LHCN-M2 (cell line): ENCODE measurements at regions not wholly inside any gene's neighbourhood (a gene's known extent, or its start where the extent isn't known, plus 50 kb on each side); places are given as distances from the start of the nearest gene placed in this dataset.

ENCODE experiments used
- DNase-seq: peaks from one replicate; pipeline ENCODE4 v3.0.0-alpha.2; 2012; ENCODE audit warnings: low read depth

DNA sequence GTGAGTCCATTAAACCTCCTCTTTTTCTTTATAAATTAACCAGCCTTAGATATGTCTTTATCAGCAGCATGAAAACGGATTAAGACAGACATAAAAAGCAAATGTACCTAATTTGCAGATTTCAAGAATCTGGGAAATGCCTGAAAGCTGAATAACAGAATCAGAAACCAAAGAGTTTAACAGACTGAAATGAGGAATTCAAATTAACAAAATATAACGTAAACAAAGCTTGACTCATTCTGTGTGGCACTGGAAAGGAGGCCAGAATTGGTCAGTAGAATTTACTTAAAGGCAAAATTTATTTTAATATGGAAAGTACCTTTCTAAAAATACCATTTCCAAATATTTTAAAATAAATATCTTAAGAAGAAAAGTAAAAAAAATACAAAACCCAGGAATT, 540.6 kb upstream of the HTR2A start:
- peak; percentile 42 for DNase-seq

DNA sequence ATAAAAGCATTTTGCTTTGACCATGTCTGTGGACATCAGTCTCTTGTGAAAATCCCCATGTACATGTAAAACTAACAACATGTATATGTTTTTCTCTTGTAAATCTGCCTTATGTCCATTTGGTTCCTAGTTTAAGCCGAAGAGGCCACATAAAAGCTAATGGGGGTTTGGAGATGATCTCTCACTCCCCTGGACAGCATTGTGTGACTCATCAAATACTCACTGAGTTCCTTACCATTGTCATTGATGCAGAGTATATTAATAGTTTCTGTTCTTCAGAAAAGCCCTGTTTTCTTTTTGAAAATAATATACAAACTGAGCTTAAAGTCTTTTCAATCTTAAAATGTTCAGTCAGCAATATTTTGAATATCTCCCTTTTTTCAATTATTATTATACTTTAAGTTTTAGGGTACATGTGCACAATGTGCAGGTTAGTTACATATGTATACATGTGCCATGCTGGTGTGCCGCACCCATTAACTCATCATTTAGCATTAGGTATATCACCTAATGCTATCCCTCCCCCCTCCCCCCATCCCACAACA, 536.7 kb upstream of the HTR2A start:
- DNase-seq, result peak; percentile 63

DNA sequence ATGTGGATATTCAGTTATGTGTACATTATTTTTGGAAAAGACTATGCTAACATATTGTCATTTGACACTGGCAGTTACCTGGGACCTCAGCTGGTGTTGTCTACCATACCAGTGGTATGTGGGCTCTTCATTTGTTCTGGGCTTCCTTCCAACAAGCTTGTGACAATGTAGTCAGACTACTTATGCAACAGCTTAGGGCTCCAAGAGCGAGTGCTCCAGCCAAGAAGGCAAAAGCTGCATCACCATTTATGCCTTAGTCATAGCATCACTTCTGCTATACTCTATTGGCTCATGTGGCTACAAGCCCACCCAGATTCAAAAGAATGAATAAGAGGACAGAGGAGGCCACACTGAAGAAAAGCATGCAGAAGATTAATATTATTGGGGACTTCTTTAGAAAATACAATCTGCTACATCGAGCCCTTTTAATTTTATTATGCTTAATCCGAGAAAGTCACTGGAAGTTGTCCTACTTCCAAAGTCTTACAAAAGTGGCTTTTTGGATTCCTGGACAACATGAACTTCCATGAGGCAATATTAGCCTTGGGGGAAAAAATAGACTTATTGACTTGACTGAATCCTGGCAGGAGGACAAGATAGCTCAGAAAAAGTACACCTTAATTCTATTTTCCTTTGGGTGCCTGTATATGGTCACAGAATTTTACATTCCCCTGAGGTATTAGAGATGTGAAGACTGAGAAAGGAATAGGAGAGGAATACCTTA, 529.4 kb upstream of the HTR2A start:
- DNase-seq, result peak; percentile 91

DNA sequence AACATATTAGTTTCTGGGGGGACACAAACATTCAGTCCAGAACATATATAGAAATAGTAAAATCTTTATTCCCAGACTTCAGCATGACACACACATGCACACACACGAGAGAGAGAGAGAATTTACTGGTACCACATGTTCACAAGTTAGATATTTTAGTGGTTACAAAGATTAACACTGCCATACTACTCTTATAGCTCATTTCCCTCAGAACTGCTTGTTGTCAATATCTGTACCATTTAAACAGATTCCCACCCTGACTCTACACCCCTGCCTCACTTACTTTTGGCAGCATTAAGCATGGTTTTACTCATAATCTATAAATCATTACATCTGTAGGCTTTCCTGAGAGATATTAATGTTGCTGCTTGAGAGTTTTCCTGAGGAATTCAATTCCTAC, 524.7 kb upstream of the HTR2A start:
- no peak for DNase-seq

DNA sequence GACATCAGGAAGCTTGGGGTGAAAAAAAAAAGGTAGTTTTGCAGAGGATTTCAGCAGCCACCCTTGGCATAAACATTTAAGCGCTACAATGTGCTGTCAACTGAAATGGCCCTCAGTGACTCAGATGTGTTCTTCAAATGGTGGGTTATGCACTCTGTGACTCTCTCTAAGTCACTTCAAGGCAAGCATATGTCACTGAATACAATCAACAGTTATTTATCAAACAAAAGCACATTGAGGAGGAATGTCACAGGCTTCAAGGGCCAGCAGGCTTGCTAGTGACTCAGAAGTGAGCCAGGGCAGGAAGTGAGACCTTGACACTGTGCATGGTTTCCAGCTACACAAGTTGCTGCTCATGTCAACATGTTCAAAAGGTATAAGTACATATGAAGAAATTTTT, 523.7 kb upstream of the HTR2A start:
- DNase-seq, result peak; percentile 38

DNA sequence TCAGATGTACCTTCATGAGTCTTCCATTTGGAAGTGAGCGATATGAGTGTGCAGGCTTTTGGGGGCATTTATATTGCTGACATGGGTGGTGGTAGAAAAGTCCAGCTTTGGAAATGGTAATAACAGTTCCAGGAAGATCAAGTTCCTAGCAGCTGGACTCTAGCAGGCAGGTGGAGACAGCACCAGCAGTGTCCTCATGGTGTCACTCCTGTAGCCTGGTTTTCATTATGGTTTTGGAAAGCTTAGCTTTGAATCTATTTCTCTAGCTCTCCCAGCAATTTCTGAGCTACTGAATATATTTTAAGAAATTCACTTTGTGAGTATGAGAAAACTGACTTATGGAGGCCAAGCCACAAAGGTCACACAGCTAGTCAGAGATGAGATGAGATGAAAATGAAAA, 523.2 kb upstream of the HTR2A start:
- peak; percentile 41 for DNase-seq

DNA sequence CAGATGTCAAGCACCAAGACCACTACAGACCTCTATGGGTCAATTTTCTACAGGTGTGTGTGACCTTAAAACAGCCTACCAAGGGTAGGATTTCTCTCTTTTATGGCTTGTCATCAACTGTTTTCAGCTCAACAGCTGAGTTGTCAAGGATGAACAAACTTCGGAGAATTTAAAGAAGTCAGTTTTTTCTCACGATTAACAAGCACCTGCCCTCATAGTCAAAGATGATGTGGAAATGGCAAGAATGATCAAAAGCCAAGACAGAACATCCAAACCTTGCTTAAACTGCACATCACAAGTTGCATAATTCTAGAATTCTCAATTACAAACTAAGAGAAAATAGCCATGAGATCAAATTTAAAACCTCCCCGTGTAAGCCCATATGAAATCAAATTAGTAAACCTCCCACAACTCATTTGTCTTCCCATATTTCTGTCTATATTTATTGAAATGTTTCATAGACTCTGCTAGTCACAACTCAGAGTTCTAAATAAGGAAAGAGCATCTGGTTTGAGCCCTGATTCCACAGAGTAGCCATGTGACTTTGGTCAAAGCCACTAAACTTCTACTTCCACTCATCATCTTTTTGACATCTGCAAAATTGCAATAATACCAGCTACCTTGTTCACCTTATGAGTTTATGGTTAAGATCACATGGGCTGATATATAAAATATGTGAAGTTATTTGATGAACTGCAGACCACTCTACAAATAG, 521.5 kb upstream of the HTR2A start:
- DNase-seq, result no peak

DNA sequence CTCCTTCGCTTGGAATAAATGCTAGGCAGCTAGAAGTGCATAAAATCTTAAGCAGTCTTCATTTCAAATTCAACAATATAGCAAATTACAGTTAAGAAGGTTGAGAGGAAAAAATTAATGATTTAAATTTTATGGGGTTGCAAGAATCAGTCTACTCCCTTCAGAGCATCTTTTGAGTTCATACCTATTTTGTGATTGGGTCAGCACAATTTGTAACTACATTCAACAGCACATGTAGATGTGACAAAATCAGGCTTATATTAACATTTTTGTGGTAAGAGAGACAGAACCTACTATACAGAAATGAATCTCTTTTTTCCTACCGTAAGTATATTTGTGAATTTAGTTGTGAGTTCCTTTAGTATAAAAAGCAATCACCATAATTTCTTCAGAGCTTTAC, 520.6 kb upstream of the HTR2A start:
- no peak for DNase-seq

DNA sequence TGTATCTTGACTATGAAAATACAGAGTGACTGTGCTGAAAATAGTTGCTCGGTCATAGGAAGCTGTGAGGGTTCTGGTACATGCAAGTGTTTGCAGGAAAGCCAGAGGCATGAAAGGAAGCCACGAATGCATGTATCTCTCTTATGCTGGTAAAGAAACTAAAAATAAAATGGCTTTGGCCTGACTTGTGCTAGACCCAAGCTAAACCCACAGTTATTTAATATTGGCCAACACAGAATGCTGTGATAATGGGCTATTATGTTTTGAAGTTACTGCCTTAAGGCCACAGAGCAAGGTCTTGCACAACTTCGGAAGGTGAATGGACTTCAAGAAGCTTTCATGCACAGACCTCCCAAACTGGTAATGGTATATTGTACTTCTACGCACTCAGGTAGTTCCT, 518.2 kb upstream of the HTR2A start:
- no peak for DNase-seq

DNA sequence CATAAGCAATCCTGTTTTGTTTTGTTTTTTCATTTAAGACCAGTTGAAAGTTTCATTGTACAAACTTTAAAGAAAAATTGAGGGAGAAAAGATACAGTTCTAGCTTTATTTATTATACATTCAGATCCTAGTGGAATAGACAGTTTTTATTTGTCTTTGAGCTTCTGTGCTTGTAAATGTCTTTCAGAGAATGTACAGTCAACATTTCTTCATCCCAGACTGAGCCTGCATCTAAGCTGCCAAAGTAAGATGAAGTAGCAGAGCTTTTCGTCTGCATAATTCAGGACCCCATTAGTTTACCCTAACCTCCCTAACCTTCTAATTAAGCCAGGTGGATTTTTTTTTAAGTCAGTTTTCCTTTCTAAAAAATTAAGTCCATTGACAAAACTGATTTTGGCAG, 516.7 kb upstream of the HTR2A start:
- DNase-seq, result no peak

DNA sequence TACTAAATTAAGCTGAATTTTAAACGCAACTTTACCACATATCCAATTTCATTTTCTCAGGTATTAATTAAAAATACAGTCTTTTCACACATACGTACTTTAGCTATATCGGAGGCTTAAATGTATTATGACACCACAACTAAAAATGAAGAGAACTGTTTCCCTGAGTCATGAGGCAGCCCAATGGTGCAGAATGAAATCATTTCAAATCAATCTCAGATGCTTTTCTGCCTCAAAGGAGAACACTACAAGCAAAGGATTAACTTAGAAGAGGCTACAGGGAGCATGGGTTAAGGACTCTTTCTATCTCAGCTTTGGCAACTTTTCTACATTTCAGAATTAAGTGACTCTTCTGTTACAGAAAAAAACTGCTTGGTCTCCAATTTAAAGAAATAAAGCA, 516.3 kb upstream of the HTR2A start:
- peak; percentile 28 for DNase-seq

DNA sequence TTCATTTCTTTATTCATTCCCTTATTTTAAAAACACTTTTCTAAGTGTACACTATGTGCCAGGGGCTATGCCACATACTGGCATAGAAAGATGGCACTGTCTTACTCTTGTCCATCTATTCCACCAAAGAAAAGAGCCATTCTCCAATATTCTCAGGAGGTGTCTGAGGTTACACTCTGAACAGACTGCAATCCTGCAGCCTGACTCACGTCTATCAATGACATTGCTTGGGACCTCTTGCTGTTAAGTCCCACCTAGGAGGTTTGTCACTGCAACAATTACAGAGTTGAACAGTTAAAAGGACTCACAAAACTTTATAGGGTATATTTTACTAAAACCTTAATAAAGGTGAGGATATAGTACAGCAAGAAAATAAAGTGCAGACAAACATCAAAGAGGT, 512.9 kb upstream of the HTR2A start:
- DNase-seq, result no peak

DNA sequence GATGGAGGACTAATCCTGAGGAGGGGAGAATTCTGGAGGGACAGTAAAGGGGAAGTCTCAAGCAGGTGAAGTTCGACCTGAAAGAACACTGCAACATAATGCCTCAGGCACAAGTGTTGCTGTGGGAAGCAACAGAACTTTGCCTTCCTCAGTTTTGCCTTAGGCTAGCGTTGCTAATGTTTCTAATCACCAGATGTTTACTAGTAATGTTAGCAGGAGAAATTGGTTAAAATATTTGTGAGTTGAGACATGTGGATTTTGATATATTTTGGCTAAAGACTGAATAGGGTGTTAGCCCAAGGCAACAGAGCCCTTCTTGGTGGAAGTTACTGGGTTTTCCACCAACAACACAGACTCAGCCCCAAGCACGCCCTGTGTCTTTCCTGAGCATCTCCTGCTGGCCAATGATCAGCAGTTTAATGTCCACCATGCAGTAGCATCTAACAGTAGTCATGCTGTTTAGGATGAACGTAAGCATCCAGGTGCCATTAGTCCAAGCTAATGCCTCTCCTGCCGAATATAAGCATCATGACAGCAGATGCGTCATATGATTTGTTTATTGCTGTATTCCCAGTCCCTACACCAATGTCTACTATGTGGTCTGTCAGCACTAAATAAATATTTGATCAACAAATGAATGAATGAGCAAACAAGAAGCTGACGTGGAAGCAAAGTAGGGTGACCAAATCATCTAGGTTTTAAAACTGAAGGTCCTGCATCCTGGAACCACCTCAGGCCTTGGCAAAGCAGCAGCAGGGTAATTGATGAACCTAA, 511.9 kb upstream of the HTR2A start:
- DNase-seq, result no peak

DNA sequence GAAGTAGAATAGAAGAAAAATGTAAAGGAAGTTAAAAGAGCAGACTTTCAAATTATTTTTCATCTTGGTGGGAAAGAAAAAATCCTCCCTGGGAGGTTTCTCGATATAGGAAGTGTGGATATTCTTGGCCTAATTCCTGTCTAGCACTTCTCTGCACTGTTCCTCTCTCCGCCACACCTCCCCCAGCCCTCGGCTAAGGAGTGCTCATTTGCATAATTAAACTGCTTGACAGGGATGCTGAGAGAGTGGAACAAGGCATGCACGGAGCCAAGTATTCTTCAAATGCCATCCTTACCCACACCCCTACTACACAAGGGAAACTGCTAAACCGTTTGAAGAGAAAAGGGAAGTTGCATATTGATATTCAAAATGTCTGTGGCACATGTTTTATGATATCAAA, 511.0 kb upstream of the HTR2A start:
- DNase-seq, result no peak

DNA sequence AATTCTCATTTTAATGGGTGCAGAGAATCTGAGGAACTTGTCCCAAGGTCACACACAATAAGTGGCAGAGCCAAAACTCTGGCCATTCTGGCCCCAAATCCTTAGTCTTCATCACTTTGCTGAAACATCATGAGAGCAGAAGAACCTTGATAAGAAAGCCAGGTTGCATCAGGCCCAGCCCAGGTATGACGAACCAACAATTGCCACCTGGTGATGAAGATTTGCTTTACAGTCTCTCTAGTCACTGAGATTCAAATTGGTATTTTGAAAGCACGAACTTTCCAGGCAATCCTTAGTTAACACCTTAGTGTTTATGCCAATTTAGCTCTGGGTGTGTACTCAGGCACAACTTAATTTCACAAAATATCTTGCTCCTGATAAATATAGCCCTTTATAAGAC, 502.7 kb upstream of the HTR2A start:
- no peak for DNase-seq

DNA sequence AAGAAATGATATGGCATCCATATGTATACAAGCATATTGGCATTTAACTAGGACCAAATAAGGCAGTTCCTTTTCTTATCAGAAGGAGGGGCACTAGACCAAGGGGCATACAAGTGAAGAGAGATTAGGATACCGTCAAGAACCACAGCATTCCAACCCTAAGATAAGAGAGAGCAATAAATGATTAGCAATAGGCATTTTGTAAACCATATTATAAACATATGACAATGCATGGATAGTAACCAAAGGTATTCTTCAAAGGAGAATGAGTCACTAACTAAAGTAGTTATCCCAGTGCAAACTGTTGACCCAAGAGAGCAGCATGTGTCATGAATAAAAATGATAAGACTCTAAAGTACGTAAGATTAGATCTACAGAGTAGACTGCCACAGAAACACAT, 500.9 kb upstream of the HTR2A start:
- peak; percentile 40 for DNase-seq

DNA sequence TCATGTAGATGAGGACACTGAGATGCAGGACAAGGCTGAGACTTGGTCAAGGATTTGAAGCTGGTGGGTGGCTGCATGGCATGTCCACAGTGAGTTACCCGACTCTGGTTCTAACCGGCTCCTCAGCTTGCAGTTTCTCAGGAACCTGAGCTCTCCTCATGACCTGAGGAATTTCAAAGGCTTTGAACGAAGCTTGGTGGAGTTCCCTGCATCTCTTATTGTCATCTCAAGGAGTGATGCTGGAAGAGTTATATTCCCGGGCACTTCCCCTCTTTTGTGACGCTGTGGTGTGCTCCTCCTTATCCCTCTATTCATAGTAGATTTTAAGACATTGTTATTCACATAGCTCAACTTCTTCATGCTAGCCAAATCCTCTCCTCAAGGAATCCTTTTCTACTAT, 500.1 kb upstream of the HTR2A start:
- DNase-seq, result no peak

DNA sequence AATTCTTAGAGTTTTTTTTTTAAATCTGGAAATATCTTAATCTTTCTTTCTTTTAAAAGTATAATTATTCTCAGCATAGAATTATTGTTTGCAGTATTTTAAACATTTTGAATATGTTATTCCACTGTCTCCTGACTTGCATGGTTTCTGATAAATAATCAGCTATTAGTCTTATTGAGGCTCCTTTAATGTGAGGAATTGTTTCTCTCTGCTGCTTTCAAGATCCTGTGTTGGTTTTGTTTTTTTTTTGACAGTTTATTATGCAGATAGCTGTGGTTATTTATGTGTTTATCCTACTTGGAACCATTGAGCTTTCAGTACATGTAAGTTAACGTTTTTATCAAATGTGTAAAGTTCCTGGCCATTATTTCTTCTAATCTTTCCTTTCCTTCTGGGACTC, 477.9 kb upstream of the HTR2A start:
- no peak for DNase-seq

DNA sequence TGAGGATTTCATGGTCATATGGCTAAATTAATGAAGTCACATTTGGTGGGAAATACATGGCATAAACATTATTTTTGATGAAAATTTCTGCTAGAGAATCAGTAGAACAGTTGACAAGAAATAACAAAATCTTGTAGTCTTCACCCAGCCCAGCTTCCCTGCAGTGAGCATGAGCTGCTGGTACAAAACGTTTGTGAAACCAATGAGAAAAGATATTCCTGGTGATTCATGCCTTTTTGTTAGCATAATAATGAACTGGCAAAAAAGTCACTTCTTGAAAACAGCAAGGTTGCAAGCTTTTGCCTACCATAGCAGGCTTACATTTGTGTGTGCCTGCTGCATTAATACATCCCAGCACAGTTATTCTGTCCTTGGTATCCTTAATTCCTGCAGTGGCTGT, 475.9 kb upstream of the HTR2A start:
- DNase-seq, result no peak

DNA sequence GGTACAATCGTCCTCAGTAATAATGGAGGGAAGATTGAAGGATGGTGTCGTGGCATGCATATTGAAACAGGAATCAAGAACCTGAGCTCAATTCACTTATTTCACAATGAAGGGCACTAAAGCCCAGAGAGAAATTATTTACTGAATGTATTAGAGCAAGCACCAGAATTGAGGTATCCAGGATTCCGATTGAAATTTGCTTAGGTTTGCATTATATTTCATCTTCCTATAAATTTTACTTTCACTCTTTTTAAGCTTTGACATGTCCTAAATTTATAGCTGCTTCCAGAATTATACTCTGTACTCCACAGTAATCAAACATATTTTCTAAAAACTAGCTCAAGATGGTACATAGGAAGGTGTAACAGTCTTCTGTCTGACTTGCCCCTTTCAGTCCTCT, 454.9 kb upstream of the HTR2A start:
- DNase-seq, result no peak

DNA sequence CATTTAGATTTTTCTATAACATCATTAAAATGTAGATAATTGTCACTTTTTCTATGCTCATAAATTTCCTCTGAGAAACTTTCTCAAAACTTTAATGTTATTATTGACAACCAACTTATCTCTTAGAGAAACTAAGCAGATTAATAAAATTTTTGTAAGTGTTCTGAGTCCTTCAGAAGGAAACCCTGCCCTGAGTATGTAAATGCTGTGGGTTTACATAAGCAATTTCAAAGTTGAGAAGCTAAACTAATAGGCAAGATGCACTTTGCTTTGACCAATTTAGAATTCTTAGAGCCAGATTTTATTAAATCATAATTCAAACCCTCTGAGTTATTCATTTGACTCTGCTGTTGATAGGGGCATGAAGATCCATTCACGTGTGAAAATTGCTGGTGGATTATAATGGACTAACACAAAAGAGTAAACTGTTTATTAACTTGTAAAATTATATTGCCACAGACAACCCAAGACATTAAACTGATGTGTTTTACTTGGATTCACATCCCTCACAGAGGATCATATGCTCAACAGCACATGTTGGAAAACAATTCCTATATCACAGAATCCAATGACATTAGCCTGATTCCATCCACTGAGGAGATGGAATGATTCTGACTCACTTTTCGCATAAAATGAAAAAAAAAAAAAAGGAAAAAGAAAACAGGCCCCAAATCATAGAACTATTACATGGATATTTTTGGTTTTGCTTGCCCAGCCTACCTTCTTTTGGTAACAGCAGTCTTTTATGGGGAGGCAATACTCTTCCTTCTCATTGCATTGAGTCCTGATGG, 453.7 kb upstream of the HTR2A start:
- no peak for DNase-seq

DNA sequence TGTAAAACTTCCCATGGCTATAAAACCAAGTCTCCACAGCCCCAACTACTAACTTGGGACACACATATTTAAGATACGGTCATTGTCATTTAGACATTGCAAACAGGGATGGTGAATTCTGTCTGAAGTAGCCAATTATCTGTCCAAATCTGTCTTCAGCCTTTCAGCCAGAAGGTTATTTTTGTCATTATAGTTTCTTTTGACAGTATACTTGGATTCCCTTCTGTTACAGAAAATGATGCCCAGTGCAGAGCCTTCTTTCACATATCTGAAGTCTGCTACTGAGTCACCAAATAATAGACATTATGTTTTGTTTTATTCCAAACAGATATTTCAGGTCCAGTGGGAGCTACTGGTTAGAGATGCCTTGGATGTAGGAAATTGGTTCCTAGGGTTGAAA, 452.4 kb upstream of the HTR2A start:
- DNase-seq, result no peak
